GM21723 (cell line): ENCODE measurements at regions not wholly inside any gene's neighbourhood (a gene's known extent, or its start where the extent isn't known, plus 50 kb on each side); places are given as distances from the start of the nearest gene placed in this dataset.

Experiments used
- ATAC-seq: cut with Tn5 transposase; IDR thresholded peaks from one replicate; pipeline ENCODE4 v1.9.1; 2021; ENCODE audit warnings: mild to moderate bottlenecking, moderate library complexity; ENCODE audit not compliant: unreplicated experiment

DNA sequence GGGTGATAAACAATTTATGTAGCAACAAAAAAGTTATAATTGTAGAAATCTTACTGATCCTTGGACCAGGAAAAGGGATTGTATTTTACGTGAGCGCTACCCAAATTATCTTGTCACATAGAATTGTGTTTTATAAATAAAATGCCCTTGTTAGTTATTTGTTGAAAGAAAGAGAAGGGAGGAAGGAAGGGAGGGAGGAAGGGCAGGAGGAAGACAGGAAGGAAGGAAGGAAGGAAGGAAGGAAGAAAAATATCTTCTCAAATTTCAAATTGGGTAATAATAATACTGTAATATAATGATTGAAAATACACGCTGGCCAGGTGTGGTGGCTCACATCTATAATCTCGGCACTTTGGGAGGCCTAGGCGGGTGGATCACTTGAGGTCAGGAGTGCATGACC lies 206.2 kb upstream of the TLL1 start:
- no peak for ATAC-seq

DNA sequence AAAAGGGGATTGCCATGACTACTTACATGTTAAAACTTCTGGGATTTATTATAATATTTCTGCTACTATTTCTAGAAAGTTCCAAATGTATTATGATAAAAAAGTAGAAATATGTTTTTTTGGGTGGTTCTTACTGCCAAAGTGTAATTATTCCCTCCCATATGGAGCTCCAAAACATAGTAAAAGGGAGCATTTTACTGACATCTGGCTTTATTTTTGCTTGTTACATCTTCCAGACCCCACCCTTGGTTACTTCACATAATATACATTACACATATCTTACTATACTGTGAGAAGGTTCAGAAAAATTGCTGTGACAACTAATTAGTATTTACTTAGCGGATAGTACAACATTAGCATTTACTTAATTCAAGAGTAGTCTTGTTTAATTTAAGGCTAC lies 205.1 kb upstream of the TLL1 start:
- ATAC-seq = no peak

DNA sequence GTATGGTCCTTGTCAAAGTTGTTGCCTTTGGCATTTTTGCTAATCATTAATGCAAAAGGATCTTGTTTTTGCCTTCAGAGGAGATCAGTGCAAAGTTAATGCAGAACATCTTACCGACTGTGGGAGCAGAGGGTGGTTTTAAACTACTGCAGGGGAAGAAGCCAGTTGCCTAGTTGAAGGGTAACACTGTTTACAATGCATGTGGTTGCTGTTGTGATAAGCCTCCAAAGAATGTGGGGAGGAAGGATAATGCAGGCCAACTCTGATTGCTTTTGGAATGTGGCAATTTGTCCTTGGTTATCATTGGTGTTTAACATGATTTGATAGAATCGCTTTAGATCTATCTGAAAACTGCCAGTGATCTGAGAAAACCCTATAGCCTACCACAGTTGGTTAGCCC lies 204.3 kb upstream of the TLL1 start:
- ATAC-seq = no peak

DNA sequence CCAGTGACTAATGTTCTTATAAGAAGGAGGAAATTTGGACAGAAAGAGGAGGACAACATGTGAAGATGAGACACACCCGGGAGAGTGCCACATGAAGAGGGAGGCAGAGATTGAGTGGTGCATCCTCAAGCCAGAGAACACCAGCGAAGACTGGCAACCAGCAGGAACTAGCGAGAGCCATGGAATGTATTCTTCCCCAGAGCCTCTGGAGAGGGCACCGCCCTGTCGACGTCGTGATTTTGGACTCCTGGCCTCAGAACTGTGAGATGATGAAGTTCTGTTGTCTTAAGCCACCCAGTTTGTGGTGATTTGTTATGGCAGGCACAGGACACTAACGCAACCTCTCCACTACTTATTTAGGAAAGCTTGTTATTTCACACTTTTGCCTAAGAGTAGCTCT lies 196.0 kb upstream of the TLL1 start:
- ATAC-seq = no peak

DNA sequence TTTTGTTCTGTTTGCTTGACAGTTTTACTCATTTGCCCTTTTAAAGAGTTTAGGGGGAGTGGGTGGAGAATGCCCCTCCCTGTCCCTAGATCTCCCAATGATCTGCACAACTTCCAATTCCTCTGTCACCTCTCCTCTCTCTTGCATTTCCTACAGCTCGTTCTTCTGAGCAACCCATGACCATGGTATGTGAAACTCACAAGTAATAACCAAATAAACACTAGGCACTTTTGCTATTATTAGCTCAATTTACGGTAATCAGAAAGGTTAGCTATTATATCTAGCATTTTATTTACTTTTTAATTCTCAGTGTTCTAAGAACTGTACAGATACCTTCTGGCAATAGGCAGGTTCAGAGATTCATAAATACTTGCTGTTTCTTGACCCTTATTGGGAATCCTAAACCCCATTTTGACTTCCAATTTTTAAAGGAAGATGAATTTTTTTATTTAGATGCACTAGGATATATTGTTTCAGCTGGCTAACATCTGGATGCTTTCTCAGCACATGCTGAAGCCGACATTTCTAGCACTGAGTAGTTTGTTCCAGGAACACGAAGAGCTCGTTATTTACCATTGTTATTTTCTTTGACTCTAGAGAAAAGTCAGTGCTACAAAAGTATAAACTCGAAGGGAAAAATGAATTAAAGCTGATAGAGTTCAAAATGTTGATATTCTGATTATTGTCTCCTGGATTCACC lies 194.7 kb upstream of the TLL1 start:
- ATAC-seq = no peak

DNA sequence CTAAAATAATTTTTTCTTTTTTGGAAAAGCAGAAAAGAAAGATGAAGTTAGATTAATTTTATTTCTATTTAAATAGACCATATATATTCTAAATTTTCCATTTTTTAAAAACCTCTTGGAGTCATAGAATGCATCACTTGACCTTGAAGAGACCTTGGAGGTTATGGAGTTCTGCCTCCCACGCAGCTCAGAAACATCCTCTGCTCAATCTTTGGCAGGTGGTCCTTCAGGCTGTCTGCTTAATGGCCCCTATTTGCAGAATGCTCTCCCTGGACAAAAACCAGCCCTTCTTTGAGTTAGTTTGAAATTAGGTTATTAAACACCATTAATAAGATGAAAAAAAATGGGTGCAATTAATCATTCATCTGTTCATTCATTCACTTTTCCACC lies 194.1 kb upstream of the TLL1 start:
- no peak for ATAC-seq

DNA sequence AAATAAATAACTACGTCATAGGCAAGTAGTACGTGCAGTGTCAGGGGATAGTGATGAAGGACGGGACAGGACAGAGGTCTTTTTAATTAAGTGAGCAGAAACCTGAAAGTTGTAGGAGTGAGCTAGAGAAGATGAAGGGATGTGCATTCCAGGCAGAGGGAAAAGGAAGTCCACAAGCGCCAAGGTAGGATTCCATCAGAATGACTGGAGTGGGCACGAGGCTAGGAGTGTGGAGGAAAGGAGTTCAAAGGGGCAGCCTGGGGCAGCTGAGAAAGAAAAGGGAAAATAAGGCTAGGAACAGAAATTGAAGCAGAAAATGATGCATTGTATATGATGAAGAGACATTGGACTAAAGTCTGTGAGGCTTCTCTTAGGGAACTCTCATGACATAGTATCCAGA lies 192.2 kb upstream of the TLL1 start:
- no peak for ATAC-seq

DNA sequence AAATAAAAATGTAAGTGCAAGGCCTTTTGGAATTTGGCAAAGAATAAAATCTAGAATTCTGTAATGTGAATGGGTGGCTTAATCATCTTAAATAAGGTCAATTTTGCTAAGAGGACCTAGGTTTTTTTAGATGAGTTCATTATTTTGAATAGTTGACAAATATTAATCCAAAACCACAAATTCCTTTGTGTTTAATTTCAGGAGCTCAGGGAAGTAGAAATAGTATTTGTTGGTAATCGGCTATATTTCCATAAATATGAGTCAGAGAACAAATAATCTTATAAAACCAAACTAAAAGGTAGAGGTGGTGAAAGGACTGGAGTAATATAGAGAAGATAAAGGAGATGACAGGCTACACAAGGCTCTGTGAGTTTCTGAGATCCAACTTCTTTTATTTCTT lies 190.4 kb upstream of the TLL1 start:
- no peak for ATAC-seq

DNA sequence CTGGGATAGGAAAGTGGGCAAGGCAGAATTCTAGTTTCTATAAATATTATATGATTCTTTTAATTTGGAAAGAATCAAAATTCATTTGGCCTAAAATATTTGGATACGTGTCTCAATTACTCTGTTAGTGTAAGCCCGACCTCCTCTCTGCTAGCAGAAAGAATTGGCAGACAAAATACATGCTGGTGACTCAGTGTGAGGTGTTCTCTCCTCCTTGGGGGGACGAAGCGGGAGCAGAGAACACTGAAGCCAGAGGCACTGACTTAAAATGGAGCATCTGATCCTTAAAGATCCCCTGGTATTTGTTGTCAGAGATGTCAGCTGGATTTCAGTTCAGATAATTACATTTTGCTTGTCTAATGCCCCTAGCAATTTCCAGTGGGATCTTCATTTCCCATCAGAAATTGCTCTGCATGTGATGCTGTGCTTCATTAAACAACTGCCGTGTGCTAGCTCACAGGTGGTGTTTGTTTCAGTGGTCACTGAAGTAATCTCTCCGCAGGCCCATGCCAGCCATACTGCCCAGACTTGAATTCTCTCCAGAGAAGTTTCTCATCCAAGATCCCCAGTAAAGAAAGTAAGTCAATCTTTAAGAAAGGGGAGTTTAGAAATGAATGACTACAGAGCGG lies 188.7 kb upstream of the TLL1 start:
- ATAC-seq = no peak

DNA sequence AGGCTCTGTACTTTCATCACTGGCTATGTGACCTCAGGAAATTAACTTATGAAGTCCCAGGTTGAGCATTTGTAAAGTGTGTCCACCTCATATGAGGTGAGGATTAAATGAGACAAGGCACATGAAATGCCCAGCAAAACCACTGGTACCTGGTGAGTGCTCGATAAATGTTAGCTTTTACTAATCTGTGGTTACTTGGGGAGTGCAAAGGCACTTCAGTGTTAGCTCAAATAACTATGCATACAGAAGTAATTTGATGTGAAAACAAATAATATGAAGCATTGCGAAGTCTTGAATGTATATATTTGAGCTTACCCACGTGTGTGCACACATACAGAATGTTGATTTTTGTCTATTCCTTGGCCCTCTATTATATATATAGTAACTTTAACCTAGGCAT lies 186.3 kb upstream of the TLL1 start:
- no peak for ATAC-seq

DNA sequence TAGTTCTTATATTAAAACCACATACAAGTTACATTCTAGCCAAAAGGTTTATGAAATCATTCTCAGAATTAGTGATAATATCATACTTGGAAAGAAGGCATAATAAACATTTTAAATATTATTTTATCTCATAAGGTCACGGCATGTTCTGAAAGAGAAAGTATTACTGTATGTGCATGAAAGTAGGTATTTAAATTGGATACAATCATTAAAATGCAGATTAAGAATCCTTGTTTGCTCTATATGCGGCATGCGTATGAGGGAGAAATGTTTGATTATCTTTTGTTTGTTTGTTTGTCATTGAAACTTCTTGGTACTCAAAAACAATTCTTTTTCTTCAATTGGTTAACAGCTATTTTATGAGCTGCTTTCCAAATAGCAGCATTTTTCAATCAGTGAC lies 183.9 kb upstream of the TLL1 start:
- no peak for ATAC-seq

DNA sequence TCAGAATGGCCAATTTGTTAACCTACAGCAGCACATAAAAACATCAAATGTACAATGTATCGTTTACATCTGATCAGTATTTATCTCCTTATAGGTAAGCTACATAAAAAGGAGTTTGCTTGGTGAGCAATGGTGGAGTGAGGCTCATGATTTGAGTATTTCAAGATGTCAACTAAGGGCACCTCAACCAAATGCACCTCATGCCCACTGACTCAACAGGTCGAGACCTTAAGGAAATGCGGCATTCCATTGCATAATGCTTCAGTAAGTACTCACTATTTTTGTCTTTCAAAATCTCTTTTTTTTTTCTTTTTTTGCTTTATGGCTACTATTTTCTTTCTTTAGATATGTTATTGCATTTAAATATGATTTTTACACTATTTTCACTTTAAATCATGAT lies 181.0 kb upstream of the TLL1 start:
- ATAC-seq = no peak

DNA sequence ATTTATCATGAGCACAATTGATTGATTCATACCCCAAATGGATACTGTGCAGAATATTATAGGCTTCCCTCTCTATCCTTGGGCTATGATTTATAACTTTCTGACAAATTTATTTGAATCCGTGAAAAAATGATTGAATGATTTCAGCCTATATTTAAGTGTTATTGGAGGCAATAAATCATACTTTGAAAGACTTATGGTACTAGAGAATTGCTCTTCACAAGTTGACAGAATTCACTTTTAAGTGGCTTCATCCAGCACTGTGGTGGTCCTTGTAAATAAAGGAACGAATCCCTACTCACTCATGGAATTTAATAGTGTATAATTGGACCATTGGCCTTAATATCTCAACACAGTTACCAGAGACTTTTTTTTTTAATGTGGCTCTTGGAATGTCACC lies 174.8 kb upstream of the TLL1 start:
- no peak for ATAC-seq

DNA sequence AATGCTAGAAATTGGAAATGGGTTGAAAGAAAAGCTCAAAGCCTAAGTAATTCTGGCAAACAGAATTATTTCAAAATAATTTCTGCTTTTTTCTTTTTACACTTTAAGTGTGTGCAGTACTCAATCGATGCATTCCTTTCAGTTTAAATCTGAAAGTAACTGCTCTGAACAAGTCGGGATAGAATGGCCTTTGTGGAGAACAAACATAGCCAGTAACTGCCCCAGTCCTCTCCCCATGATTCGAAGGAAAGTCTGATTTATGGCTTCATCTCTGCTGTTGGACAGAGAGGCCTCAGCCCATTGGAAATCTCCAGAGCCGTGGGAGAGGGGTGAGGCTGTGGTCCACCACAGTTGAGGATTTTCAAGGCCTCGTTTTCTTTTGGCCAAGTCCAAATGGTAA lies 174.0 kb upstream of the TLL1 start:
- no peak for ATAC-seq

DNA sequence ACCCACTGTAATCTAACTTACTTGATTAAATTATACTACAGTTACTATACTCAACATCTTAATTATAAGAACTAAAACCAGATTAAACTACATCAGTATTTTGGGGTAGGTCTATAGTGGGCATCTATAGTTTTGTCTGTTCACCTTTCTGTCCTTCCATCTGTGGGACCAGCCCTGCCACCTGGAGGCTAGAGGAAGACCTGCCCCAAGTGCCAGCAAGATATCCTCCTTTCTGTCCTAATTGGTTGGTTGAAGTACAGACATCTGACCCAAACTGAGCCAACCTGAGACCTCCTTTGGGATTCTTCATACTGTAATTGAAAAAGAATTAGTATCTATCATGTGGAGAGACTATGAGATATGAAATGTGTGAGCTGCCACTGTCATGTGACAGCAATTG lies 172.2 kb upstream of the TLL1 start:
- ATAC-seq = no peak

DNA sequence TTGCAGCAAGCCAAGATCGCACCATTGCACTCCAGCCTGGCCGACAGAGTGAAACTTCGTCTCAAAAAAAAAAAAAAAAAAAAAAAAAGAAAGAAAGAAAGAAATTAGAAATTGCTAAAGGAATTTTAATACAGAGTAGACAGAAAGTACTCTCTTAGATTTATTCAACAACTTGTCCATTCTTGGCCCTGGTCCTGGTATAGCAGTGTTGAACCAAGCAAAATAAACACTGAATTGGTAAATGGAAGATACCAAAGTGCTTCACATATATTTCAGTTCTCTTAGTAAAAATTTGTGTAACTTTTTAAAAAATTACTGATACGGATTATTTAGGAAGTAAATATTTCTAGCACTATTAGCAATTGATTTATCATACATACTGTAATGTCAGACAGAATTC lies 165.9 kb upstream of the TLL1 start:
- no peak for ATAC-seq

DNA sequence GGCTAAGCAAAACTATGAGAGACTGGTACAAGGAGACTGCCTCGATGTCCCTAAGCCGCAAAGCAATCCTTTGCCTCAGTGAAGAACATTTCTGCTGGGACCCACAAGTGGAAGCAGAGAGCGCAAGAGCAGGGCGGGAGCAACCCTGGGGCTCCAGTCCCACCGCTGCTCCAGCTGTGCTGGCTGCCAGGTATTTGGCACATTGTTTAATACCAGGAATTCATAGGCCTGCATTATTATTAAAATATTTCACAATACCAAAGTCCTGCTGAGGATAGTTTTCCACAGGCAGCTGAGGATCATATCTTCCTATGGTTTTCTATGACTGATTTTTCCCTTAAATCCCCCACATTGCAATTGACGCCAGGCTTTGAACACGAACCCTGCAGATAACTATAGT lies 163.5 kb upstream of the TLL1 start:
- ATAC-seq = no peak

DNA sequence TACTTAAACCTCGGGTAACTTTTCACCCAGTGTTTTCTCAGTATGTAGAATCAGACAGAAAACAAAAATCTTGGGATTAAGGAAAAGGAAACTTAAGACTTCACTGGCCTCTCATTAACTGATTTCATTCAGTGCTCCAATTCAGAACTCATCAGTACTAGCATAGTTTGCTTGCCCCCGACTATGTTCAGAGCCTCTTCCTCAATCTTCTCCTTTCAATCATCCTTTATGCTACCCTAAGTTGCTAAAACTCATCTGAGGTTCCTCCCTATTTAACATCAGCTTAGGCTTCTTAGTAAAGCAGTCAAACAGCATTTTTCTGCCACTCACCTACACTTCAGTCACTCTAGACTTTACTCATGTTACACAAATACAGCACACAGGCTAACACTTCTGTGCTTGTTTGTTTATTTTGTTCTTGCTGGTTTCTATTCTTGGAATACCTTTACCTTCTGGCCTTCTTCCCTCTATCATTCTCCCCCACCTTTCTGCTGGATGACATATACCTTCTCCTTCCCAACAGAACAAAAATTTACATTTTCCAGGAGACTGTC lies 163.0 kb upstream of the TLL1 start:
- ATAC-seq = no peak

DNA sequence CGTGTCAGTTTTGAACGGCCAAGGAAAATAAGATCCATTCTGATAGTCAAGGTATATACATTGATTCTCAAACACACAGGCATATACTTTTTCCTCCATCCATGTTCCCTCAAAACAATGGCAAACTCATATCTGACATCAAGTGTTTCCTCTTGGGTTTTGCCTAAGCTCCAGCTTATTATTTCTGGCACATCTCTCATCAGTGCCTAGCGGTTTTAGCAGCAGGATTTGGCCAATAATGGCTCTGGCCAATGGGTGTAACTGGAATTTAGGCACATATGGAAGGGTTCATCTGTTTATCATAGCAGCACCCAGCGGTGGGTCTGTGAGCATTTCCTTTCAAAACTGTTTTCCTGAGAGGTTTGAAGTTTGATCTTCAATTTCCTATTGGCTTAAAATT lies 161.6 kb upstream of the TLL1 start:
- no peak for ATAC-seq

DNA sequence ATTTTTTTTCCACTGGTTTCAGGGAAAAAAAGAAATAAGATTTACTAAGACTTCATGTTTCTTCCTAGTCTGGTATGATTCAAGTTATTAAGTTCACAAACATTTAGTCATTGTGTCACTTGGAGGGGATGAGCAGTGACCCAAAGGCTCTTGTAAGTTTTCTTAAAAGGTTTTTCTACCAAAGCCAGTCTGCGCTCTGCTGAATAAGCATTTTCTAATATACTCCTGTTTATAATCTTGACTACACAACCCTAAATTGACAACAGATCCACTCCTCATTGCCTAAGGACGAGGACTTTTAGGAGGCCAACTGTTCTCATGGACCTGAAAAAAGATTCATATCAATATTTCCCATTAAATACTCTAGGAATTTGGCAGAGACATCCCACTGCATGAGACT lies 161.1 kb upstream of the TLL1 start:
- no peak for ATAC-seq

DNA sequence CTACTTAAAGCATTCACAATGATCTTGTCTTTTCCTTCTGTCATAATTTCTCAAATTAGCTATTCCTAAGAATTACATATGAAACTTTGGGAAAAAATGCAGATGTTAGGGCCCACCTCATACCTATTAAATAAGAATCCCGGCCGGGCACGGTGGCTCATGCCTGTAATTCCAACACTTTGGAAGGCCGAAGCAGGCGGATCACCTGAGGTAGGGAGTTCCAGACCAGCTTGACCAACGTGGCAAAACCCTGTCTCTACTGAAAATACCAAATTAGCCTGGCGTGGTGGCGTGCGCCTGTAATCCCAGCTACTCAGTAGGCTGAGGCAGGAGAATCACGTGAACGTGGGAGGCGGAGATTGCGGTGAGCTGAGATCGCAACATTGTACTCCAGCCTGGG lies 158.4 kb upstream of the TLL1 start:
- no peak for ATAC-seq

DNA sequence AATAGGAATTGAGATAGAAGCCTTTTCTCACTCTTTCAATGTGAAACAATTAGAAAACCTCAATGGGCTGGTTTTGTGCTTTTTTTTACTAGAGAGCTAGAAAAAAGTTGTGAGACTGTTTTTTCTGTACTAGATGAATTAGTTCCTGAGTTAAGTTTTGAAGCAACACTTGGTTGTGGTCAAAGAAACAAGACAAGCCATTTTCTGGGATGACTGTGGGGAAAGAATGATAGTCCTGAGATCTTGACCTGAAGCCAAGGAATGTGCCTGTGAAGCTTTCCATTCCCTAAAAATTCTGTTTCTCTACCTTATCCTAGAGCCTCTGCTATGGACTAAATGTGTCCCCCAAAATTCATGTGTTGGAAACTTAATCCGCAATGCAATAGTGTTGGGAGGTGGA lies 157.8 kb upstream of the TLL1 start:
- ATAC-seq = no peak

DNA sequence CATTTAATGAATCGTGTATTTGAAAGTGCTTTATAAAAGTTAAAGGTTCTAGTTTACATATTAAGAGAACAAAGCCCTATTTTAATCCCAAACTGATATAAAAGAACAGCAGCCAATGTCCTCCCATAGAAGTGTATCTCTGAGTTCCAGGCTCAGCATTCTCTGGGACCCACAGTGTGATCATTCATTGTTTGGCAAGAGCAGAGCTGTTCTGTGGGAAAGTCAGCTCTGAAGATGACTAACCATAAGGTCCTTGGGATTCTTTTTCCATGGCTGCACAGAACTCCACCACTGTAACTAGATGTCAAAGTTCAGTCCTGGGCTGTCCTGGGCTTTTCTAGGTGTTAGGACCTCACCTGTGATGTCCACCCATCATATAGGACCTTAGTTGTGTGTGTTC lies 157.0 kb upstream of the TLL1 start:
- ATAC-seq = no peak
